SK-N-SH (cell line): ENCODE measurements at regions not wholly inside any gene's neighbourhood (a gene's known extent, or its start where the extent isn't known, plus 50 kb on each side); places are given as distances from the start of the nearest gene placed in this dataset.

ENCODE experiments used
- CTCF ChIA-PET: fragments of 300-600, 350-600 bp; formaldehyde crosslinking; extraction: SDS; loops from one replicate; lab custom pipeline; 2021; lab: Yijun Ruan, JAX
- POLR2A ChIA-PET: fragments of 350-600 bp; sonication (Branson Sonifier 250); formaldehyde crosslinking; extraction: SDS; loops from one replicate; lab custom pipeline; 2020; ENCODE audit warnings: antibody characterized with exemption, inconsistent platforms; lab: Yijun Ruan, JAX
- DNase-seq: peaks from one replicate; pipeline ENCODE4 v3.0.0; 2012
- H2AFZ ChIP-seq: fragments of 200-600 bp; sonication (generic); 2 replicates; pipeline ENCODE4 v1.8.1; 2016; ENCODE audit warnings: antibody characterized with exemption, mild to moderate bottlenecking, low read depth
- H3F3A ChIP-seq: fragments of 200-600 bp; sonication (generic); replicated peaks from 2 replicates; pipeline ENCODE3; 2016; ENCODE audit warnings: antibody characterized with exemption, mild to moderate bottlenecking; ENCODE audit not compliant: insufficient read depth
- H3K27ac ChIP-seq, 2 experiments: fragments of 200-500 bp in 1 of 2; fragments of 200-600 bp in 1 of 2; sonication (Bioruptor generic) in 1 of 2; sonication (generic), shearing (Covaris generic) in 1 of 2; 2 replicates each; pipeline versions ENCODE4 v1.5.1 to v1.6.1; 2014 to 2016; ENCODE audit warnings: low read depth in 2 of 2, inconsistent platforms in 1 of 2, low read length in 1 of 2, mild to moderate bottlenecking in 1 of 2, mixed read lengths in 1 of 2
- H3K27me3 ChIP-seq: fragments of 200-600 bp; sonication (generic), shearing (Covaris generic); 2 replicates; pipeline ENCODE4 v1.6.1; 2016; ENCODE audit warnings: mixed run types; ENCODE audit not compliant: insufficient read depth
- H3K36me3 ChIP-seq, 2 experiments: fragments of 200-500 bp in 1 of 2; fragments of 200-600 bp in 1 of 2; sonication (Bioruptor generic) in 1 of 2; sonication (generic) in 1 of 2; replicated peaks in 1 of 2; 2 replicates each; pipeline versions ENCODE3 to v1.5.1; 2014 to 2016; ENCODE audit warnings: low read length in 1 of 2, mild to moderate bottlenecking in 1 of 2; ENCODE audit not compliant: insufficient read depth in 2 of 2, control insufficient read depth in 1 of 2
- H3K4me1 ChIP-seq, 2 experiments: fragments of 200-500 bp in 1 of 2; fragments of 200-600 bp in 1 of 2; sonication (Bioruptor generic) in 1 of 2; sonication (generic), shearing (Covaris generic) in 1 of 2; 2 replicates each; pipeline versions ENCODE4 v1.5.1 to v1.6.1; 2014 to 2016; ENCODE audit warnings: low read depth in 1 of 2, low read length in 1 of 2, mixed run types in 1 of 2; ENCODE audit not compliant: insufficient read depth in 2 of 2, control insufficient read depth in 1 of 2
- H3K4me2 ChIP-seq: fragments of 200-600 bp; sonication (generic), shearing (Covaris generic); 2 replicates; pipeline ENCODE4 v1.6.1; 2017; ENCODE audit warnings: mixed run types
- H3K4me3 ChIP-seq, 2 experiments: fragments of 200-500 bp in 1 of 2; fragments of 200-600 bp in 1 of 2; sonication (Bioruptor generic) in 1 of 2; sonication (generic), shearing (Covaris generic) in 1 of 2; 2 replicates each; pipeline versions ENCODE4 v1.5.1 to v1.8.1; 2014 to 2016; ENCODE audit warnings: low read depth in 2 of 2, inconsistent platforms in 1 of 2, low read length in 1 of 2, mild to moderate bottlenecking in 1 of 2, mixed read lengths in 1 of 2, moderate library complexity in 1 of 2
- H3K79me2 ChIP-seq: fragments of 200-600 bp; sonication (generic); 2 replicates; pipeline ENCODE4 v1.8.1; 2017; ENCODE audit warnings: mild to moderate bottlenecking; ENCODE audit not compliant: insufficient read depth
- H3K9ac ChIP-seq: fragments of 200-600 bp; sonication (generic); 2 replicates; pipeline ENCODE4 v1.6.1; 2017; ENCODE audit warnings: mixed run types
- H3K9me2 ChIP-seq: fragments of 200-600 bp; sonication (generic); 2 replicates; pipeline ENCODE4 v1.6.1; 2017; ENCODE audit warnings: mixed run types
- H3K9me3 ChIP-seq: fragments of 200-600 bp; sonication (generic); 2 replicates; pipeline ENCODE4 v1.6.1; 2017; ENCODE audit warnings: mixed run types, mild to moderate bottlenecking, moderate library complexity
- H4K20me1 ChIP-seq: fragments of 200-600 bp; sonication (generic); 2 replicates; pipeline ENCODE4 v1.6.1; 2017; ENCODE audit warnings: mild to moderate bottlenecking, mixed run types; ENCODE audit not compliant: insufficient read depth
- CHD2 ChIP-seq: fragments of 150-350 bp; IDR thresholded peaks from 2 replicates; pipeline ENCODE4 v1.6.1; 2018; ENCODE audit warnings: low read length; ENCODE audit not compliant: partially characterized antibody
- FOXM1 ChIP-seq: IDR thresholded peaks from 2 replicates; pipeline ENCODE4 v1.4.0; 2012; ENCODE audit warnings: low read depth, mild to moderate bottlenecking
- GABPA ChIP-seq: IDR thresholded peaks from 2 replicates; pipeline ENCODE4 v1.4.0; 2012; ENCODE audit warnings: low read depth, mild to moderate bottlenecking
- GATA2 ChIP-seq: sonication (generic); formaldehyde crosslinking; IDR thresholded peaks from 2 replicates; pipeline ENCODE4 v1.5.0; 2020; ENCODE audit warnings: mild to moderate bottlenecking, missing genetic modification reagents
- MXI1 ChIP-seq: IDR thresholded peaks from 2 replicates; pipeline ENCODE4 v1.6.1; 2012; ENCODE audit warnings: mild to moderate bottlenecking, low read depth, low read length, improper control_type of control experiment
- NFIC ChIP-seq: IDR thresholded peaks from 2 replicates; pipeline ENCODE4 v1.4.0; 2012; ENCODE audit warnings: borderline replicate concordance
- NRF1 ChIP-seq: IDR thresholded peaks from 2 replicates; pipeline ENCODE4 v1.6.1; 2012; ENCODE audit warnings: low read depth, mild to moderate bottlenecking, low read length
- POLR2AphosphoS5 ChIP-seq: IDR thresholded peaks from 2 replicates; pipeline ENCODE4 v1.6.1; 2012; ENCODE audit warnings: low read depth, low read length
- RAD21 ChIP-seq: IDR thresholded peaks from 2 replicates; pipeline ENCODE4 v1.6.1; 2012; ENCODE audit warnings: mild to moderate bottlenecking, low read length
- RCOR1 ChIP-seq: fragments of 150-350 bp; IDR thresholded peaks from 2 replicates; pipeline ENCODE4 v1.6.1; 2017; ENCODE audit warnings: antibody characterized with exemption, low read length
- RXRA ChIP-seq: IDR thresholded peaks from 2 replicates; pipeline ENCODE4 v1.4.0; 2012; ENCODE audit warnings: low read depth, mild to moderate bottlenecking, borderline replicate concordance
- SIN3A ChIP-seq: IDR thresholded peaks from 2 replicates; pipeline ENCODE4 v1.6.1; 2012; ENCODE audit warnings: low read depth, mild to moderate bottlenecking, low read length, moderate library complexity, borderline replicate concordance
- TAF1 ChIP-seq: IDR thresholded peaks from 2 replicates; pipeline ENCODE4 v1.6.1; 2012; ENCODE audit warnings: low read depth, mild to moderate bottlenecking, low read length, moderate library complexity, borderline replicate concordance
- TEAD4 ChIP-seq: IDR thresholded peaks from 2 replicates; pipeline ENCODE4 v1.4.0; 2012; ENCODE audit warnings: mild to moderate bottlenecking, borderline replicate concordance; ENCODE audit not compliant: insufficient read depth
- WGBS: methylation state at CpG from one replicate; pipeline ENCODE4 v1.1.6; 2017; ENCODE audit warnings: low lambda C conversion rate; 5-methylcytosine and 5-hydroxymethylcytosine counted together
- TF ChIP-seq, protein P1 (sequence below): IDR thresholded peaks from 2 replicates; pipeline ENCODE4 v1.6.1; 2012; ENCODE audit warnings: mild to moderate bottlenecking, low read depth, low read length, moderate library complexity
- TF ChIP-seq, protein P2 (sequence below): IDR thresholded peaks from 2 replicates; pipeline ENCODE4 v1.4.0; 2012; ENCODE audit warnings: low read depth, borderline replicate concordance
- TF ChIP-seq, protein P3 (sequence below): IDR thresholded peaks from 2 replicates; pipeline ENCODE4 v1.4.0; 2012; ENCODE audit warnings: low read depth
- TF ChIP-seq, protein P4 (sequence below): IDR thresholded peaks from 2 replicates; pipeline ENCODE4; 2012

DNA sequence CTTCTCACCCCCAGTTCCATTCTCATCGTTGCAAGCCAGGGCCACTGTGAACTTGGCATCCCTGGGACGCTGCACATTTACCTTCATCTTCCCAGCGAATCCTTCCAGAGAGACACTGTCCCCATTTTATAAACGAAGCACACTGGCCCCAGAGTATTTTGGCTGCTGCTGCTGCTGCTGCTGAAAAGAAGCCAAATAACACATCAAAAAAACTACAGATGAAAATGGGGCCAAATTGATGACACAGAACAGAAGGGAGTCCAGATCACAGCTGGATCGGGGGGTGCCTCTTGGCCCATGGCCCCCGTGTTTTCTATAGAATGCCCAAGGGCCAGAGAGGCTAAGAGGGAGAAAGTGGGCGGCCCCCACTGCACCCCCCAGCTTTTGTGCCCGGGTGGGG is 221.0 kb upstream of the IGF1R start:
- no peak overlapping the region for H3K27ac ChIP-seq
- no peaks in the 10 kb centered on the region for H4K20me1 ChIP-seq
- H3K9me2 ChIP-seq: no peaks in the 10 kb centered on the region
- H3K4me2 ChIP-seq: no peak overlapping the region
- no peak for DNase-seq
- H3K4me3 ChIP-seq: no peak overlapping the region
- H3F3A ChIP-seq: no peaks in the 10 kb centered on the region
- no peak overlapping the region for H3K9ac ChIP-seq
- H3K36me3 ChIP-seq: no peaks in the 10 kb centered on the region
- no peak overlapping the region for H2AFZ ChIP-seq
- WGBS: 5% methylated on average over 8 of the region's 8 CpGs
- no peaks in the 10 kb centered on the region for H3K79me2 ChIP-seq
- CTCF ChIA-PET: interaction anchor here (0.9 to 5.9 kb wide), 18 partner anchors 7 to 446 kb away, joined by 3 to 50 read pairs (median 3); no protein-coding TSS in a partner anchor
- peaks cover 0 to 2% of the 10 kb centered on the region in 2 experiments; a peak in 1 of 4 replicates for H3K4me1 ChIP-seq
- H3K27me3 ChIP-seq: peaks cover 45% of the 10 kb centered on the region
- POLR2A ChIA-PET: interaction anchor here (0.6 kb wide), 1 partner anchor 736 kb away, joined by 3 read pairs; no protein-coding TSS in a partner anchor
- TF ChIP-seq, protein P1, sequence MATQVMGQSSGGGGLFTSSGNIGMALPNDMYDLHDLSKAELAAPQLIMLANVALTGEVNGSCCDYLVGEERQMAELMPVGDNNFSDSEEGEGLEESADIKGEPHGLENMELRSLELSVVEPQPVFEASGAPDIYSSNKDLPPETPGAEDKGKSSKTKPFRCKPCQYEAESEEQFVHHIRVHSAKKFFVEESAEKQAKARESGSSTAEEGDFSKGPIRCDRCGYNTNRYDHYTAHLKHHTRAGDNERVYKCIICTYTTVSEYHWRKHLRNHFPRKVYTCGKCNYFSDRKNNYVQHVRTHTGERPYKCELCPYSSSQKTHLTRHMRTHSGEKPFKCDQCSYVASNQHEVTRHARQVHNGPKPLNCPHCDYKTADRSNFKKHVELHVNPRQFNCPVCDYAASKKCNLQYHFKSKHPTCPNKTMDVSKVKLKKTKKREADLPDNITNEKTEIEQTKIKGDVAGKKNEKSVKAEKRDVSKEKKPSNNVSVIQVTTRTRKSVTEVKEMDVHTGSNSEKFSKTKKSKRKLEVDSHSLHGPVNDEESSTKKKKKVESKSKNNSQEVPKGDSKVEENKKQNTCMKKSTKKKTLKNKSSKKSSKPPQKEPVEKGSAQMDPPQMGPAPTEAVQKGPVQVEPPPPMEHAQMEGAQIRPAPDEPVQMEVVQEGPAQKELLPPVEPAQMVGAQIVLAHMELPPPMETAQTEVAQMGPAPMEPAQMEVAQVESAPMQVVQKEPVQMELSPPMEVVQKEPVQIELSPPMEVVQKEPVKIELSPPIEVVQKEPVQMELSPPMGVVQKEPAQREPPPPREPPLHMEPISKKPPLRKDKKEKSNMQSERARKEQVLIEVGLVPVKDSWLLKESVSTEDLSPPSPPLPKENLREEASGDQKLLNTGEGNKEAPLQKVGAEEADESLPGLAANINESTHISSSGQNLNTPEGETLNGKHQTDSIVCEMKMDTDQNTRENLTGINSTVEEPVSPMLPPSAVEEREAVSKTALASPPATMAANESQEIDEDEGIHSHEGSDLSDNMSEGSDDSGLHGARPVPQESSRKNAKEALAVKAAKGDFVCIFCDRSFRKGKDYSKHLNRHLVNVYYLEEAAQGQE: no peak
- no peak for TF ChIP-seq NRF1
- TF ChIP-seq NFIC: no peak
- TF ChIP-seq CHD2: no peak
- TF ChIP-seq POLR2AphosphoS5: no peak
- TF ChIP-seq, protein P2, sequence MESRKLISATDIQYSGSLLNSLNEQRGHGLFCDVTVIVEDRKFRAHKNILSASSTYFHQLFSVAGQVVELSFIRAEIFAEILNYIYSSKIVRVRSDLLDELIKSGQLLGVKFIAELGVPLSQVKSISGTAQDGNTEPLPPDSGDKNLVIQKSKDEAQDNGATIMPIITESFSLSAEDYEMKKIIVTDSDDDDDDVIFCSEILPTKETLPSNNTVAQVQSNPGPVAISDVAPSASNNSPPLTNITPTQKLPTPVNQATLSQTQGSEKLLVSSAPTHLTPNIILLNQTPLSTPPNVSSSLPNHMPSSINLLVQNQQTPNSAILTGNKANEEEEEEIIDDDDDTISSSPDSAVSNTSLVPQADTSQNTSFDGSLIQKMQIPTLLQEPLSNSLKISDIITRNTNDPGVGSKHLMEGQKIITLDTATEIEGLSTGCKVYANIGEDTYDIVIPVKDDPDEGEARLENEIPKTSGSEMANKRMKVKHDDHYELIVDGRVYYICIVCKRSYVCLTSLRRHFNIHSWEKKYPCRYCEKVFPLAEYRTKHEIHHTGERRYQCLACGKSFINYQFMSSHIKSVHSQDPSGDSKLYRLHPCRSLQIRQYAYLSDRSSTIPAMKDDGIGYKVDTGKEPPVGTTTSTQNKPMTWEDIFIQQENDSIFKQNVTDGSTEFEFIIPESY: no peak
- no peak for TF ChIP-seq SIN3A
- TF ChIP-seq GATA2 (CRISPR knock-in tag): no peak
- no peak for TF ChIP-seq GABPA
- no peak for TF ChIP-seq RCOR1
- TF ChIP-seq TAF1: no peak
- TF ChIP-seq, protein P3, sequence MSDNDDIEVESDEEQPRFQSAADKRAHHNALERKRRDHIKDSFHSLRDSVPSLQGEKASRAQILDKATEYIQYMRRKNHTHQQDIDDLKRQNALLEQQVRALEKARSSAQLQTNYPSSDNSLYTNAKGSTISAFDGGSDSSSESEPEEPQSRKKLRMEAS: no peak
- no peak for TF ChIP-seq MXI1
- no peak for TF ChIP-seq TEAD4
- TF ChIP-seq, protein P4, sequence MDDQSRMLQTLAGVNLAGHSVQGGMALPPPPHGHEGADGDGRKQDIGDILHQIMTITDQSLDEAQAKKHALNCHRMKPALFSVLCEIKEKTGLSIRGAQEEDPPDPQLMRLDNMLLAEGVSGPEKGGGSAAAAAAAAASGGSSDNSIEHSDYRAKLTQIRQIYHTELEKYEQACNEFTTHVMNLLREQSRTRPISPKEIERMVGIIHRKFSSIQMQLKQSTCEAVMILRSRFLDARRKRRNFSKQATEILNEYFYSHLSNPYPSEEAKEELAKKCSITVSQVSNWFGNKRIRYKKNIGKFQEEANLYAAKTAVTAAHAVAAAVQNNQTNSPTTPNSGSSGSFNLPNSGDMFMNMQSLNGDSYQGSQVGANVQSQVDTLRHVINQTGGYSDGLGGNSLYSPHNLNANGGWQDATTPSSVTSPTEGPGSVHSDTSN: no peak
- TF ChIP-seq FOXM1: no peak
- TF ChIP-seq RAD21: no peak
- TF ChIP-seq RXRA: no peak
- TF ChIP-seq, all 33 proteins: peak for 0
- no peaks in the 10 kb centered on the region for H3K9me3 ChIP-seq
